Hepatocyte (in vitro differentiated cells): ENCODE measurements at regions not wholly inside any gene's neighbourhood (a gene's known extent, or its start where the extent isn't known, plus 50 kb on each side); places are given as distances from the start of the nearest gene placed in this dataset.

Source experiments
- EZH2 ChIP-seq: fragments of 200-600 bp; sonication (generic); IDR thresholded peaks from 2 replicates; pipeline ENCODE4 v1.6.1; 2016; ENCODE audit warnings: antibody characterized with exemption, mild to moderate bottlenecking, borderline replicate concordance
- TF ChIP-seq, protein P1 (sequence below): fragments of 200-600 bp; sonication (generic); IDR thresholded peaks from 2 replicates; pipeline ENCODE4 v1.5.1; 2016; ENCODE audit warnings: antibody characterized with exemption, mild to moderate bottlenecking; ENCODE audit not compliant: poor library complexity

DNA sequence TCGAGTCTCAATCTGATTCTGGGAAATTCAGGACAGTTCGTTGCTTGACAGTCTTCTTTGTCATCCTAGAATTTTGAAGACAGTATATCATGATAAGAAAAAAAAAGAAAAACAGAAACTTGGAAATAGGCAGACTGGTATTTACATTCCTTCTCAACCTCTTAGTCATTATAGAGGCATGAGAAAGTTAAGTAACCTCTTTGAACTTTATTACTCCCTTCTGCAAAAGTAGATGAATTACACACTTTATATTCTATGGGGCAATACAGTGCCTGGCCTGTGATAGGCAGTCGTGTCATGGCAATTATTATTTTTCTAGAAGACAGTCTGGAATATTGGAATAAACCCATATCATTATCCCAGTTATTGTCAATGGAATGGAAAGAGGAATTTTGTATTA, 828.9 kb downstream of the TLR4 start:
- TF ChIP-seq, protein P1, sequence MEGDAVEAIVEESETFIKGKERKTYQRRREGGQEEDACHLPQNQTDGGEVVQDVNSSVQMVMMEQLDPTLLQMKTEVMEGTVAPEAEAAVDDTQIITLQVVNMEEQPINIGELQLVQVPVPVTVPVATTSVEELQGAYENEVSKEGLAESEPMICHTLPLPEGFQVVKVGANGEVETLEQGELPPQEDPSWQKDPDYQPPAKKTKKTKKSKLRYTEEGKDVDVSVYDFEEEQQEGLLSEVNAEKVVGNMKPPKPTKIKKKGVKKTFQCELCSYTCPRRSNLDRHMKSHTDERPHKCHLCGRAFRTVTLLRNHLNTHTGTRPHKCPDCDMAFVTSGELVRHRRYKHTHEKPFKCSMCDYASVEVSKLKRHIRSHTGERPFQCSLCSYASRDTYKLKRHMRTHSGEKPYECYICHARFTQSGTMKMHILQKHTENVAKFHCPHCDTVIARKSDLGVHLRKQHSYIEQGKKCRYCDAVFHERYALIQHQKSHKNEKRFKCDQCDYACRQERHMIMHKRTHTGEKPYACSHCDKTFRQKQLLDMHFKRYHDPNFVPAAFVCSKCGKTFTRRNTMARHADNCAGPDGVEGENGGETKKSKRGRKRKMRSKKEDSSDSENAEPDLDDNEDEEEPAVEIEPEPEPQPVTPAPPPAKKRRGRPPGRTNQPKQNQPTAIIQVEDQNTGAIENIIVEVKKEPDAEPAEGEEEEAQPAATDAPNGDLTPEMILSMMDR: no peak
- TF ChIP-seq EZH2: no peak
